Esophagus squamous epithelium (tissue), 4 donors: ENCODE measurements at regions not wholly inside any gene's neighbourhood (a gene's known extent, or its start where the extent isn't known, plus 50 kb on each side); places are given as distances from the start of the nearest gene placed in this dataset.

ENCODE experiments used
- POLR2A ChIP-seq, 4 donors: fragments of 450-650 bp; IDR thresholded peaks; one replicate each; pipeline ENCODE4 v1.6.1; 2017; ENCODE audit warnings: antibody characterized with exemption in 4 of 4, mild to moderate bottlenecking in 4 of 4, moderate library complexity in 3 of 4
- TF ChIP-seq, protein P1 (sequence below), 6 experiments: fragments of 450-650 bp in 4 of 6; fragments of 200-600 bp in 2 of 6; sonication (generic) in 2 of 6; IDR thresholded peaks; one replicate each; pipeline ENCODE4 v1.5.1; 2016 to 2019; ENCODE audit warnings: antibody characterized with exemption in 6 of 6, mild to moderate bottlenecking in 4 of 6, moderate library complexity in 4 of 6

DNA sequence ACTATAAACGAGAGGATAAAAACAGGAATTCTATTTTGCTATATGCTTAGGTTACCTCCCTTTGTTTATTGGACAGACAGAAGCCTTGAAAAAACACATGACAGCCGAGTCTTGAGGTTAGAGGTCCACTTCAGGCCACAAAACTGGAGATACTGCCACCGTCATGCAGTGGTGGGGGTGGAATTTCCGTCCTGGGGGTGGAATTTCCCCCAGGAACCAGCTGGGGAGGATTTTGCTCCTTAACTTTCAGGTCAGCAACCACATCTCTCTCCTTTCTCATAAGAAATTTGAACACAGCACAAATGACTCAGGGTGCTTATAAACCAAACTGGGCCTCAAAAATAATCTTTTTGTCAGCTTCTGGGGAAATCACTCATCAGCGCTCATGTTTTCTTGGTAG, 545.8 kb upstream of the ADAMTS9 start:
- TF ChIP-seq, protein P1, sequence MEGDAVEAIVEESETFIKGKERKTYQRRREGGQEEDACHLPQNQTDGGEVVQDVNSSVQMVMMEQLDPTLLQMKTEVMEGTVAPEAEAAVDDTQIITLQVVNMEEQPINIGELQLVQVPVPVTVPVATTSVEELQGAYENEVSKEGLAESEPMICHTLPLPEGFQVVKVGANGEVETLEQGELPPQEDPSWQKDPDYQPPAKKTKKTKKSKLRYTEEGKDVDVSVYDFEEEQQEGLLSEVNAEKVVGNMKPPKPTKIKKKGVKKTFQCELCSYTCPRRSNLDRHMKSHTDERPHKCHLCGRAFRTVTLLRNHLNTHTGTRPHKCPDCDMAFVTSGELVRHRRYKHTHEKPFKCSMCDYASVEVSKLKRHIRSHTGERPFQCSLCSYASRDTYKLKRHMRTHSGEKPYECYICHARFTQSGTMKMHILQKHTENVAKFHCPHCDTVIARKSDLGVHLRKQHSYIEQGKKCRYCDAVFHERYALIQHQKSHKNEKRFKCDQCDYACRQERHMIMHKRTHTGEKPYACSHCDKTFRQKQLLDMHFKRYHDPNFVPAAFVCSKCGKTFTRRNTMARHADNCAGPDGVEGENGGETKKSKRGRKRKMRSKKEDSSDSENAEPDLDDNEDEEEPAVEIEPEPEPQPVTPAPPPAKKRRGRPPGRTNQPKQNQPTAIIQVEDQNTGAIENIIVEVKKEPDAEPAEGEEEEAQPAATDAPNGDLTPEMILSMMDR (IDR thresholded peaks at IDR 0.05), result no peak
- no peak for TF ChIP-seq POLR2A (IDR thresholded peaks at IDR 0.05)
